DOHH2 (cell line): ENCODE measurements at regions not wholly inside any gene's neighbourhood (a gene's known extent, or its start where the extent isn't known, plus 50 kb on each side); places are given as distances from the start of the nearest gene placed in this dataset.

ENCODE experiments used
- H3F3A ChIP-seq: fragments of 200-600 bp; sonication (generic), shearing (Covaris generic); 2 replicates; pipeline ENCODE4 v1.6.0; 2016; ENCODE audit warnings: antibody characterized with exemption, mild to moderate bottlenecking; ENCODE audit not compliant: control insufficient read depth, insufficient read depth
- H3K27ac ChIP-seq: fragments of 200-600 bp; sonication (generic); 2 replicates; pipeline ENCODE4 v1.5.1; 2014; ENCODE audit warnings: low read depth, mild to moderate bottlenecking, low read length, moderate library complexity
- H3K27me3 ChIP-seq: fragments of 200-600 bp; sonication (generic); 2 replicates; pipeline ENCODE4 v1.6.1; 2014; ENCODE audit warnings: mild to moderate bottlenecking, low read length, mixed read lengths; ENCODE audit not compliant: control insufficient read depth
- H3K36me3 ChIP-seq: fragments of 200-600 bp; sonication (generic); 2 replicates; pipeline ENCODE4 v1.6.1; 2014; ENCODE audit warnings: mild to moderate bottlenecking, low read length, moderate library complexity, mixed read lengths; ENCODE audit not compliant: control insufficient read depth
- H3K4me1 ChIP-seq: fragments of 200-600 bp; sonication (generic); 2 replicates; pipeline ENCODE4 v1.6.1; 2014; ENCODE audit warnings: mild to moderate bottlenecking, low read length, mixed read lengths; ENCODE audit not compliant: control insufficient read depth
- H3K4me2 ChIP-seq: fragments of 200-600 bp; sonication (generic); 2 replicates; pipeline ENCODE4 v1.6.0; 2014; ENCODE audit warnings: mild to moderate bottlenecking, low read length, moderate library complexity
- H3K4me3 ChIP-seq: fragments of 200-600 bp; sonication (generic); 2 replicates; pipeline ENCODE4 v1.5.1; 2014; ENCODE audit warnings: mild to moderate bottlenecking, low read length, mixed read lengths
- H3K79me2 ChIP-seq: fragments of 200-600 bp; sonication (generic); 2 replicates; pipeline ENCODE4 v1.6.1; 2014; ENCODE audit warnings: mild to moderate bottlenecking, low read length, mixed read lengths; ENCODE audit not compliant: control insufficient read depth
- H3K9me2 ChIP-seq: fragments of 200-600 bp; sonication (generic); replicated peaks from 2 replicates; pipeline ENCODE4 v1.6.1; 2014; ENCODE audit warnings: mild to moderate bottlenecking, low read length, mixed read lengths; ENCODE audit not compliant: control insufficient read depth
- H3K9me3 ChIP-seq: fragments of 200-600 bp; sonication (generic); 2 replicates; pipeline ENCODE4 v1.6.1; 2014; ENCODE audit warnings: antibody characterized with exemption, low read length, mixed read lengths; ENCODE audit not compliant: control insufficient read depth, insufficient read depth
- H4K20me1 ChIP-seq: fragments of 200-600 bp; sonication (generic); 2 replicates; pipeline ENCODE4 v1.6.0; 2014; ENCODE audit warnings: low read depth, mild to moderate bottlenecking, antibody characterized with exemption, low read length, moderate library complexity; ENCODE audit not compliant: control insufficient read depth, insufficient read depth
- EZH2phosphoT487 ChIP-seq: fragments of 200-600 bp; sonication (generic); IDR thresholded peaks from 2 replicates; pipeline ENCODE4 v1.6.1; 2017; ENCODE audit warnings: borderline replicate concordance, mild to moderate bottlenecking, antibody characterized with exemption, low read length, moderate library complexity, mixed read lengths
- TF ChIP-seq, protein P1 (sequence below): fragments of 200-600 bp; sonication (generic); IDR thresholded peaks from one replicate; pipeline ENCODE4 v1.5.1; 2014; ENCODE audit warnings: antibody characterized with exemption, mild to moderate bottlenecking, low read depth, low read length; ENCODE audit not compliant: poor library complexity, severe bottlenecking

DNA sequence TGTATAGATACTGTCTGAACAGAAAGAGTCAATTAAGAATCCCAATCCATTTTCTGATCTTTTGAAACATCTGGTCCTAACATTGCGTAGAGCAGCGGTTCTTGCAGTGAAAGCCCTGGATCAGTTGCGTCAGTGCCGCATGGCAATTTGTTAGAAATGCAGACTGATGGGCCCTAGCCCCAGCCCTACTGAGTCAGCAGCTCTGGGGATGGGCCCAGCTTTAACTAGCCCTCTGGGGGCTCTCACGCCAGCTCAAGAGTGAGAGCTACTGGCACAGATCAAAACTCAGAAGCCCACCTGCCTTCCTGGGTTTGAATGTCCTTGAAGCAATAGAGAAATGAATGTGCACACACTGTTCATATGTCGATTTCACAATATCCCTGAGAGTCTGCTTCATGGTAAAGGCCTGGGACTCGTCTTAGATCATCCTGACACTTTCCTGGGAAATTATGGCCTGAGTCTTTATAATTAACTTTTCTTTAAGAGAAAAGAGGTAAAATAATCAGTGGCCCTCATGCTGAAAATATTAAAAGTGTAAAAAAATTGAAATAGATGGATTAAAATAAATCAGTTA lies 206.8 kb upstream of the TMTC4 start:
- Histone ChIP-seq H3K4me2 (no peak overlapping the region), H3K4me3 (no peak overlapping the region), H3K9me3 (no peaks in the 10 kb centered on the region), H3K27me3 (no peaks in the 10 kb centered on the region), H3K4me1 (no peaks in the 10 kb centered on the region), H4K20me1 (no peaks in the 10 kb centered on the region), H3K27ac (no peak overlapping the region), H3K79me2 (no peaks in the 10 kb centered on the region), H3K36me3 (no peaks in the 10 kb centered on the region), H3F3A (no peaks in the 10 kb centered on the region), H3K9me2 (no peaks in the 10 kb centered on the region)
- TF ChIP-seq, protein P1, sequence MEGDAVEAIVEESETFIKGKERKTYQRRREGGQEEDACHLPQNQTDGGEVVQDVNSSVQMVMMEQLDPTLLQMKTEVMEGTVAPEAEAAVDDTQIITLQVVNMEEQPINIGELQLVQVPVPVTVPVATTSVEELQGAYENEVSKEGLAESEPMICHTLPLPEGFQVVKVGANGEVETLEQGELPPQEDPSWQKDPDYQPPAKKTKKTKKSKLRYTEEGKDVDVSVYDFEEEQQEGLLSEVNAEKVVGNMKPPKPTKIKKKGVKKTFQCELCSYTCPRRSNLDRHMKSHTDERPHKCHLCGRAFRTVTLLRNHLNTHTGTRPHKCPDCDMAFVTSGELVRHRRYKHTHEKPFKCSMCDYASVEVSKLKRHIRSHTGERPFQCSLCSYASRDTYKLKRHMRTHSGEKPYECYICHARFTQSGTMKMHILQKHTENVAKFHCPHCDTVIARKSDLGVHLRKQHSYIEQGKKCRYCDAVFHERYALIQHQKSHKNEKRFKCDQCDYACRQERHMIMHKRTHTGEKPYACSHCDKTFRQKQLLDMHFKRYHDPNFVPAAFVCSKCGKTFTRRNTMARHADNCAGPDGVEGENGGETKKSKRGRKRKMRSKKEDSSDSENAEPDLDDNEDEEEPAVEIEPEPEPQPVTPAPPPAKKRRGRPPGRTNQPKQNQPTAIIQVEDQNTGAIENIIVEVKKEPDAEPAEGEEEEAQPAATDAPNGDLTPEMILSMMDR = no peak
- no peak for TF ChIP-seq EZH2phosphoT487

GRCh38 chr13:100880166-100880565 lies 205.6 kb upstream of the TMTC4 start:
- Histone ChIP-seq H3K9me2 (no peaks in the 10 kb centered on the region), H3K4me1 (no peaks in the 10 kb centered on the region), H3F3A (no peaks in the 10 kb centered on the region), H3K4me2 (no peak overlapping the region), H3K9me3 (no peaks in the 10 kb centered on the region), H3K27ac (no peak overlapping the region), H3K27me3 (no peaks in the 10 kb centered on the region), H3K36me3 (no peaks in the 10 kb centered on the region), H3K4me3 (no peak overlapping the region), H4K20me1 (no peaks in the 10 kb centered on the region), H3K79me2 (no peaks in the 10 kb centered on the region)
- TF ChIP-seq, protein P1 = no peak
- TF ChIP-seq EZH2phosphoT487 = no peak

DNA sequence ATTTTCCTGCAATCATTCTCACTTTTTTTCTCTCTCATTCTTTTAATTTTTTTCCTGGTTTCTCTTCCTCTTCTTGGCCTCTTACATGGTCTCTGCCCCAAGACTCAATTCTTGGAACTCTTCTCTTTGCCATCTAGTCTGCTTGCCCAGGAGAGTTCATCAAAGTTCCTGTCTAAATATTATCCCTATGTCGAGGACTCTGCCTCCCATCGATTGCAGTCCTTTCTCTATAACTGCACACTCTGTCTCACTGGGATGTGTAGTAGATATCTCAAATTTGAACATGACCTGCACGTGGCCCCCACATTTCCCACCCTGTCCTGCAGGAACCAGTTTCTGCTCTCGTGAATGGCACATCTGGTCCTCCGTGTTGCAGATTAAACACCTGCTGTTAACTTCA lies 204.7 kb upstream of the TMTC4 start:
- no peaks in the 10 kb centered on the region for H3K27me3 ChIP-seq
- no peaks in the 10 kb centered on the region for H4K20me1 ChIP-seq
- H3K9me3 ChIP-seq = no peaks in the 10 kb centered on the region
- H3K4me1 ChIP-seq = no peaks in the 10 kb centered on the region
- H3K9me2 ChIP-seq = no peaks in the 10 kb centered on the region
- TF ChIP-seq EZH2phosphoT487 = no peak
- TF ChIP-seq, protein P1 = no peak
- no peaks in the 10 kb centered on the region for H3F3A ChIP-seq
- no peak overlapping the region for H3K4me2 ChIP-seq
- no peaks in the 10 kb centered on the region for H3K36me3 ChIP-seq
- H3K4me3 ChIP-seq = no peak overlapping the region
- no peak overlapping the region for H3K27ac ChIP-seq
- H3K79me2 ChIP-seq = no peaks in the 10 kb centered on the region
